ENCODE measurements at regions not wholly inside any gene's neighbourhood (a gene's known extent, or its start where the extent isn't known, plus 50 kb on each side); places are given as distances from the start of the nearest gene placed in this dataset.
A peak's percentile ranks its signal among the peaks of the same experiment; 100 is the strongest.

- peak; percentile 7 for DNase-seq
Measured at GRCh38 chr22:48434156-48434867, 1393.4 kb downstream of the BRD1 start.

- peak; percentile 9 for DNase-seq
Measured at GRCh38 chr22:48433647-48434046, 1394.0 kb downstream of the BRD1 start.

GRCh38 chr22:48432781-48433518 is 1394.7 kb downstream of the BRD1 start:
- peak; percentile 5 for DNase-seq

- DNase-seq = no peak
Measured at GRCh38 chr22:48431536-48432315, 1395.9 kb downstream of the BRD1 start.

GRCh38 chr22:48431014-48431413 is 1396.7 kb downstream of the BRD1 start:
- DNase-seq = no peak

GRCh38 chr22:48429446-48430020 is 1398.1 kb downstream of the BRD1 start:
- no peak for DNase-seq

GRCh38 chr22:48428631-48429371 is 1398.9 kb downstream of the BRD1 start:
- DNase-seq = no peak

GRCh38 chr22:48427731-48428211 is 1399.9 kb downstream of the BRD1 start:
- DNase-seq = no peak

GRCh38 chr22:48426466-48427380 is 1401.0 kb downstream of the BRD1 start:
- no peak for DNase-seq

- DNase-seq = no peak
Measured at GRCh38 chr22:48425641-48426040, 1402.0 kb downstream of the BRD1 start.

- DNase-seq = no peak
Measured at GRCh38 chr22:48425091-48425506, 1402.6 kb downstream of the BRD1 start.

- DNase-seq = no peak
Measured at GRCh38 chr22:48424661-48425060, 1403.0 kb downstream of the BRD1 start.

- no peak for DNase-seq
Measured at GRCh38 chr22:48424201-48424627, 1403.5 kb downstream of the BRD1 start.

GRCh38 chr22:48423481-48423911 is 1404.2 kb downstream of the BRD1 start:
- no peak for DNase-seq

- DNase-seq = peak; percentile 6
Measured at GRCh38 chr22:48422900-48423480, 1404.7 kb downstream of the BRD1 start.

- DNase-seq = no peak
Measured at GRCh38 chr22:48418831-48419230, 1408.8 kb downstream of the BRD1 start.

- DNase-seq = peak; percentile 14
Measured at GRCh38 chr22:48417225-48418070, 1410.2 kb downstream of the BRD1 start.

- peak; percentile 6 for DNase-seq
Measured at GRCh38 chr22:48416396-48417224, 1411.1 kb downstream of the BRD1 start.

GRCh38 chr22:48415520-48415919 is 1412.2 kb downstream of the BRD1 start:
- peak; percentile 11 for DNase-seq

All from femur (tissue), 1 donor.